Loucy (cell line): ENCODE measurements at regions not wholly inside any gene's neighbourhood (a gene's known extent, or its start where the extent isn't known, plus 50 kb on each side); places are given as distances from the start of the nearest gene placed in this dataset.

ENCODE experiments used
- EZH2phosphoT487 ChIP-seq: fragments of 200-600 bp; IDR thresholded peaks from 2 replicates; pipeline ENCODE4 v1.6.1; 2018; ENCODE audit warnings: antibody characterized with exemption, mild to moderate bottlenecking, moderate library complexity, borderline replicate concordance
- TF ChIP-seq, protein P1 (sequence below): fragments of 200-600 bp; sonication (generic); conservative IDR thresholded peaks from 2 replicates; pipeline ENCODE4 v1.5.1; 2014; ENCODE audit warnings: mild to moderate bottlenecking, antibody characterized with exemption, low read length

- TF ChIP-seq, protein P1, sequence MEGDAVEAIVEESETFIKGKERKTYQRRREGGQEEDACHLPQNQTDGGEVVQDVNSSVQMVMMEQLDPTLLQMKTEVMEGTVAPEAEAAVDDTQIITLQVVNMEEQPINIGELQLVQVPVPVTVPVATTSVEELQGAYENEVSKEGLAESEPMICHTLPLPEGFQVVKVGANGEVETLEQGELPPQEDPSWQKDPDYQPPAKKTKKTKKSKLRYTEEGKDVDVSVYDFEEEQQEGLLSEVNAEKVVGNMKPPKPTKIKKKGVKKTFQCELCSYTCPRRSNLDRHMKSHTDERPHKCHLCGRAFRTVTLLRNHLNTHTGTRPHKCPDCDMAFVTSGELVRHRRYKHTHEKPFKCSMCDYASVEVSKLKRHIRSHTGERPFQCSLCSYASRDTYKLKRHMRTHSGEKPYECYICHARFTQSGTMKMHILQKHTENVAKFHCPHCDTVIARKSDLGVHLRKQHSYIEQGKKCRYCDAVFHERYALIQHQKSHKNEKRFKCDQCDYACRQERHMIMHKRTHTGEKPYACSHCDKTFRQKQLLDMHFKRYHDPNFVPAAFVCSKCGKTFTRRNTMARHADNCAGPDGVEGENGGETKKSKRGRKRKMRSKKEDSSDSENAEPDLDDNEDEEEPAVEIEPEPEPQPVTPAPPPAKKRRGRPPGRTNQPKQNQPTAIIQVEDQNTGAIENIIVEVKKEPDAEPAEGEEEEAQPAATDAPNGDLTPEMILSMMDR = no peak
- TF ChIP-seq EZH2phosphoT487 = no peak
Measured at GRCh38 chr2:198712485-198712884, 745.3 kb downstream of the SATB2 start.
